BE2C (cell line): ENCODE measurements at regions not wholly inside any gene's neighbourhood (a gene's known extent, or its start where the extent isn't known, plus 50 kb on each side); places are given as distances from the start of the nearest gene placed in this dataset.

Source experiments
- DNase-seq: peaks from one replicate; pipeline ENCODE4 v3.0.0-alpha.2; 2020
- H3K27me3 ChIP-seq: fragments of 250-450 bp; sonication (Bioruptor Pico); 2 replicates; pipeline ENCODE4 v1.5.1; 2020; ENCODE audit warnings: mild to moderate bottlenecking
- H3K36me3 ChIP-seq: fragments of 250-450 bp; sonication (Bioruptor Pico); 2 replicates; pipeline ENCODE4 v1.5.1; 2020; ENCODE audit warnings: mild to moderate bottlenecking
- H3K4me1 ChIP-seq: fragments of 250-450 bp; sonication (Bioruptor Pico); 2 replicates; pipeline ENCODE4 v1.5.1; 2020
- H3K4me3 ChIP-seq: 2 replicates; pipeline ENCODE4 v1.5.1; 2011; ENCODE audit warnings: low read depth, low read length
- H3K9me3 ChIP-seq: fragments of 250-450 bp; sonication (Bioruptor Pico); 2 replicates; pipeline ENCODE4 v1.5.1; 2020
- TF ChIP-seq, protein P1 (sequence below): IDR thresholded peaks from 2 replicates; pipeline ENCODE4 v1.5.1; 2012; ENCODE audit warnings: mild to moderate bottlenecking, low read depth, low read length

DNA sequence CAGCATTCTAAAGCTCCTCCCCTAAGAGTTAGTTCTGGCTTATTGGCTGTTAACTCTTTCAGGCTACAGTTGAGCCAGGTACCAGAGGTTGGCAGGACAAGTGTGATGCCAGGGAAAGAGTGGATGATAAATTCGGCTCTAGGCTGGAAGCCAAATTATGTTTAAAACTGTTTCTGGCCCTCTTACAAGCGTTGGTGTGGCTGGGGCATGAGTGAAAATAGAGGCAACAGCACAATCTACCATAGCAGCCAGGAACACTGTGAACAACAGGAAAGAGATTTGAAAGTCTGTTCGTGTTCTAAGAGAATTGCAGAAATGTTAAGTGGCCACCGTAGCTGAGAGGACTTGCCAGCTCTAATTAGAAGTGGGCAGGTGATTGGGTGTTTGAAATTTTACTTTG, 84.2 kb downstream of the CDC7 start:
- Histone ChIP-seq H3K27me3 (no peaks in the 10 kb centered on the region), H3K9me3 (no peaks in the 10 kb centered on the region), H3K36me3 (no peaks in the 10 kb centered on the region), H3K4me1 (no peaks in the 10 kb centered on the region), H3K4me3 (no peak overlapping the region)
- no peak for DNase-seq
- TF ChIP-seq, protein P1, sequence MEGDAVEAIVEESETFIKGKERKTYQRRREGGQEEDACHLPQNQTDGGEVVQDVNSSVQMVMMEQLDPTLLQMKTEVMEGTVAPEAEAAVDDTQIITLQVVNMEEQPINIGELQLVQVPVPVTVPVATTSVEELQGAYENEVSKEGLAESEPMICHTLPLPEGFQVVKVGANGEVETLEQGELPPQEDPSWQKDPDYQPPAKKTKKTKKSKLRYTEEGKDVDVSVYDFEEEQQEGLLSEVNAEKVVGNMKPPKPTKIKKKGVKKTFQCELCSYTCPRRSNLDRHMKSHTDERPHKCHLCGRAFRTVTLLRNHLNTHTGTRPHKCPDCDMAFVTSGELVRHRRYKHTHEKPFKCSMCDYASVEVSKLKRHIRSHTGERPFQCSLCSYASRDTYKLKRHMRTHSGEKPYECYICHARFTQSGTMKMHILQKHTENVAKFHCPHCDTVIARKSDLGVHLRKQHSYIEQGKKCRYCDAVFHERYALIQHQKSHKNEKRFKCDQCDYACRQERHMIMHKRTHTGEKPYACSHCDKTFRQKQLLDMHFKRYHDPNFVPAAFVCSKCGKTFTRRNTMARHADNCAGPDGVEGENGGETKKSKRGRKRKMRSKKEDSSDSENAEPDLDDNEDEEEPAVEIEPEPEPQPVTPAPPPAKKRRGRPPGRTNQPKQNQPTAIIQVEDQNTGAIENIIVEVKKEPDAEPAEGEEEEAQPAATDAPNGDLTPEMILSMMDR, result no peak

GRCh38 chr1:91585502-91585901, 84.9 kb downstream of the CDC7 start:
- no peaks in the 10 kb centered on the region for H3K9me3 ChIP-seq

DNA sequence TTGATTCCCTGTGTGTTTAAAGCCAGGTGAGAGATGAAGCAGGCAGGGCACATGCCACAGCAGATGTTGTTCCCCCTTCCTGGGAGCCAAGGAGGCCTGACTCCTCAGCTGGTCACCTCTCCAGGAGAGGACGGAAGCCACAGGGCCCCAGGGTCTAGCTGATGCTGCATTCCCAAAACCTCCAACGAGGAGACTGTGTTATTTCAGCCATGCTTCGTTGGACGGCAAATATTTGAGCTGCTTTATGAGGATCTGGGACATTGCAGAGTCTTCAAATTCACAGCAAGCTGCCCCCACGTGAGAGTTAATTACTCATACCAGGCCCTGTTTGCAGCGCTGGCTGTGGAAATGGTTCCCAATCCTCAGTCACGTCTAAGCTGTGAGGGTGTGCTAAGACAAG, 85.3 kb downstream of the CDC7 start:
- no peaks in the 10 kb centered on the region for H3K9me3 ChIP-seq
- TF ChIP-seq, protein P1, result no peak
- no peaks in the 10 kb centered on the region for H3K36me3 ChIP-seq

More at GRCh38 chr1:91585502-91585901, 84.9 kb downstream of the CDC7 start:
- no peak for DNase-seq
- TF ChIP-seq, protein P1, result no peak
- no peaks in the 10 kb centered on the region for H3K4me1 ChIP-seq
- no peak overlapping the region for H3K4me3 ChIP-seq
- no peaks in the 10 kb centered on the region for H3K36me3 ChIP-seq
- H3K27me3 ChIP-seq, result no peaks in the 10 kb centered on the region

GRCh38 chr1:91589437-91589836, 88.8 kb downstream of the CDC7 start:
- TF ChIP-seq, protein P1, result no peak

More for the DNA sequence above, 85.3 kb downstream of the CDC7 start:
- Histone ChIP-seq H3K4me1 (no peaks in the 10 kb centered on the region), H3K27me3 (no peaks in the 10 kb centered on the region), H3K4me3 (no peak overlapping the region)
- DNase-seq, result no peak

DNA sequence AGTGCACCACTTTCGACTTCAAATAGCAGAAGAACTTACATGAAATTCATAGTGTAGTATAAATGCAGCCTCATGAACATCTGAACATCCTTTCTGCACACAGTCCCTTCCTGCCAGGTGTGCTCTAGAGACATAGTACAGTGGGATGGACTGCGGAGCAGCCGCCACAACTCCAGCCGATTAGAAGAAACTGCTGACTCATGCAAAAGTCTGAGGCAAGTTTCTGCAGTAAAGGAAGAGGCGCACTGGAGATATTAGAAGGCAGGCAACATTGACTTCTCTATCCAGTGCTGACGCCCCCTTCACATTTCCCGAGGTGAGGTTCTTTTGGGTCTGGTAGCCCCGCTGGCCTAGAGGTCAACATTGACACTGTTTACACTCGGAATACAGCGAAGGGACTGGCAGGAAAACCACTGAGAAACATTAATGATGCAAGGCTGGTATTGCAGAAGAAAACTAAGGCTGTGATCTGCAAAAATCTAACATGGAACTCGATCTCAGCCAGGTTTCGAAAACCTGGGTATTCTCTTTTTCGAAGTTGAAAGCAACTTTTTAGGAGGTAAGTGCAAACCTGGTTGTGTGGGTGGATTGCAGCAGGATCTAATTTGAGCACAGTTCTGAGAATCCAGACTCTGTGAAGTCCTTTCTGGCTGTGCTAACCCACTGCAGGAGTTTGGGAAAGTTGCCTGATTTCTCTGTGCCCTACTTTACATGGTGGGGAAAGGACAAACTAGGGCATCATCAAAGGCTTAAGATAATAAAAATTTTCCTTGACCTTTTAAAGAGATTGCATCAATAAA, 90.7 kb downstream of the CDC7 start:
- Histone ChIP-seq H3K4me1 (no peaks in the 10 kb centered on the region), H3K36me3 (no peaks in the 10 kb centered on the region), H3K27me3 (no peaks in the 10 kb centered on the region), H3K4me3 (no peak overlapping the region), H3K9me3 (no peaks in the 10 kb centered on the region)
- DNase-seq, result no peak
- TF ChIP-seq, protein P1, result no peak

More at GRCh38 chr1:91589437-91589836, 88.8 kb downstream of the CDC7 start:
- Histone ChIP-seq H3K36me3 (no peaks in the 10 kb centered on the region), H3K4me1 (no peaks in the 10 kb centered on the region), H3K9me3 (no peaks in the 10 kb centered on the region), H3K4me3 (no peak overlapping the region), H3K27me3 (no peaks in the 10 kb centered on the region)
- DNase-seq, result no peak

DNA sequence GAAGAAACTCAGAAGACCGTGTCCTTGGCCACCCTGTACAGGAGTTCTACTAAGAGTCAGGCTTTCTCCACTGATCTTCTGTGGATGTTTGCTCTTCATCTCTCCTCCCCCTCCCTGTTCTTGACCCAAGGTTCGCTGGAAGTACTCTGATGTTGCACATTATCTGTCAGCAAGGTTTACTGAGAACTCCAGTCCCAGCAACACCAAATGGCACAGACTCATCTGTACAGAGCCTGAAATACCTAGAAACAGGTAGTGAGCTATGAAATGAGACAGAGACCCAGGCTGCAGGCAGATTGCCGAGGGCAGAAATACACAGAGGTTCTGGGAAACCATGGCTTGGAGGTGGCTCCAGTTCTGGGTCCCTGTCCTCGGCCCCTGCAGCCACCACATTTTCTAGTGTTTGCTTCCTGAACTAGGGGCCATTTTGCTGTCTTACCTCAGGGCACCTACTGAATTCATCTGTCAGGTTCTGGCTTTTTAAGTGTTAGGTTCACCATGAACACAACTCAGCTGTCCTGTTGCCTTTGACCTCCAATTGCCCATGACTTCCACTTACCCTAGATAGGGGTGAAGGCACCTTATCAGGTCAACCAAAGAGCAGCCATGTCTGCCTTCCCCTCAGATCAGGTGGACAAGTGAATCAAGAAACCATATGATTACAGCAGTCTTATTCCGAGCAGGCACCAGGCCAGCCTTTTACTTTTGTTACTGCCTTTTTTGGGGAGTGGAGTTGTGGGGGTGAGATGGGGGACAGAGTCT, 92.2 kb downstream of the CDC7 start:
- Histone ChIP-seq H3K27me3 (no peaks in the 10 kb centered on the region), H3K4me1 (no peaks in the 10 kb centered on the region), H3K9me3 (no peaks in the 10 kb centered on the region), H3K36me3 (no peaks in the 10 kb centered on the region), H3K4me3 (no peak overlapping the region)
- DNase-seq, result no peak
- TF ChIP-seq, protein P1, result no peak
